OCI-LY7 (cell line): ENCODE measurements at regions not wholly inside any gene's neighbourhood (a gene's known extent, or its start where the extent isn't known, plus 50 kb on each side); places are given as distances from the start of the nearest gene placed in this dataset.

Source experiments
- CTCF ChIP-seq: fragments of 200-600 bp; sonication (generic); conservative IDR thresholded peaks from 2 replicates; pipeline ENCODE4 v1.5.1; 2014; ENCODE audit warnings: mild to moderate bottlenecking, antibody characterized with exemption, low read length, moderate library complexity, mixed read lengths
- EZH2phosphoT487 ChIP-seq: fragments of 200-600 bp; sonication (generic); IDR thresholded peaks from 2 replicates; pipeline ENCODE4 v1.6.1; 2018; ENCODE audit warnings: low read depth, borderline replicate concordance, mild to moderate bottlenecking, mixed run types, antibody characterized with exemption, low read length, moderate library complexity, mixed read lengths

GRCh38 chr13:109669956-109670355 lies 116.4 kb downstream of the IRS2 start:
- TF ChIP-seq CTCF (no peak), EZH2phosphoT487 (no peak)
